ENCODE measurements at regions not wholly inside any gene's neighbourhood (a gene's known extent, or its start where the extent isn't known, plus 50 kb on each side); places are given as distances from the start of the nearest gene placed in this dataset.

DNA sequence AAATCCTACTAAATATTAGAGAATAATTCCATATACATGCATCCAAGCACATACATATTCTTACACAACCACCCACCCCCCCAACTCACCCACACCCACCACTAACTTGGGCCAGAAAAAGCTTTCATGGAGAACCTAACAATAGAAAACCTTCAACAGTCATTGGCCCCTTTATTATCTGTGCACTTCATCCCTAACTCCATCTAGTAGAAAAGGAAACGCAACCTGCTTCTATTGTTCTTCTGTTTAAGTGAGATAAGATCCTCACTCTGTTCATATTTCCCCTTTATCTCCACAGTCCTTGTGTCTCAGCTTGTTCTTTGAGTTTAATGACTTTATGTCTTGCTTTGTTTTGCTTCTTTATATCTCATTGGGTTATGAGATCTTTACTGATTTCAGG is 1740.2 kb upstream of the CELF4 start:
- Histone ChIP-seq H2BK15ac (ENCODE audit: low read depth, poor library complexity, severe bottlenecking) (no peak overlapping the region), H3K27ac (ENCODE audit: low read length, poor library complexity, severe bottlenecking) (no peak overlapping the region), H3K4me1 (ENCODE audit: control insufficient read depth, insufficient read depth, low read depth, low read length) (no peaks in the 10 kb centered on the region), H4K91ac (ENCODE audit: low read length) (no peak overlapping the region), H3K79me1 (replicated peaks; ENCODE audit: low read length, poor library complexity, severe bottlenecking) (no peaks in the 10 kb centered on the region), H3K27me3 (ENCODE audit: control insufficient read depth in 1 of 2, insufficient read depth in 1 of 2, low read length in 2 of 2) (no peaks in the 10 kb centered on the region), H2AFZ (ENCODE audit: low read depth, low read length) (no peak overlapping the region), H2AK5ac (ENCODE audit: low read length, severe bottlenecking) (no peak overlapping the region), H4K8ac (ENCODE audit: low read length) (no peak overlapping the region), H3K4me2 (ENCODE audit: low read length, poor library complexity, severe bottlenecking) (no peak overlapping the region), H3K9ac (ENCODE audit: low read length) (no peak overlapping the region), H3K23ac (ENCODE audit: low read length in 2 of 2) (no peak overlapping the region), H2BK5ac (ENCODE audit: low read depth, low read length, poor library complexity, severe bottlenecking) (no peak overlapping the region), H3K36me3 (ENCODE audit: control insufficient read depth in 1 of 2, insufficient read depth in 2 of 2, low read depth in 1 of 2, low read length in 2 of 2) (no peaks in the 10 kb centered on the region), H3K4me3 (ENCODE audit: insufficient read depth in 1 of 2, low read depth in 1 of 2, low read length in 2 of 2) (no peak overlapping the region), H3K9me3 (ENCODE audit: control insufficient read depth, low read length) (no peaks in the 10 kb centered on the region), H3K14ac (ENCODE audit: low read length in 2 of 2) (no peak overlapping the region), H2BK120ac (ENCODE audit: low read depth, low read length) (no peak overlapping the region), H3K18ac (ENCODE audit: low read depth in 1 of 2, low read length in 2 of 2) (no peak overlapping the region), H2BK12ac (ENCODE audit: low read length in 2 of 2) (no peak overlapping the region), H3K4ac (ENCODE audit: low read depth in 1 of 2, low read length in 2 of 2) (no peak overlapping the region)
- 100% methylated on average over 1 of the region's 1 CpG for WGBS
- no peak for DNase-seq

DNA sequence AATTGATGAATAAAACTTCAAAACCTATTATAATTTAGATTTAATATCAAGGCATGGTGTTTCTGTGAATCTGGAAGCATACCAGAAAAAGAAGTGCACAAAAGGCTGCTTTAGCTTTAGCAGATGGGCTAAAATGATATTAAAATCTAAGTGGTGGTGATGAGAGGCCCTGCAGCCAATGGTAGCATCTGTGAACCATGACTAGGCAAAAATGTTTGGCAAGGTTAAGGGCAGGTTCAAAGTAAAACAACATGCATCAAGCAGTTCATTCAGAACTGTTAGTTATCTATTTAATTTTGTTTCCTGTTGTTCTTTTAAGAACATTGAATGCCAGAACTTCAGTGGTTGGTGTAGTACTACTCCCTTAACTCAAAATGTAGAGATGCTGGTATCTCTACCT is 1736.9 kb upstream of the CELF4 start:
- Histone ChIP-seq H2AFZ (ENCODE audit: low read depth, low read length) (no peak overlapping the region), H3K9me3 (ENCODE audit: control insufficient read depth, low read length) (no peaks in the 10 kb centered on the region), H3K23ac (ENCODE audit: low read length in 2 of 2) (no peak overlapping the region), H3K36me3 (ENCODE audit: control insufficient read depth in 1 of 2, insufficient read depth in 2 of 2, low read depth in 1 of 2, low read length in 2 of 2) (no peaks in the 10 kb centered on the region), H3K27me3 (ENCODE audit: control insufficient read depth in 1 of 2, insufficient read depth in 1 of 2, low read length in 2 of 2) (no peaks in the 10 kb centered on the region), H2BK120ac (ENCODE audit: low read depth, low read length) (no peak overlapping the region), H3K4me3 (ENCODE audit: insufficient read depth in 1 of 2, low read depth in 1 of 2, low read length in 2 of 2) (no peak overlapping the region), H3K27ac (ENCODE audit: low read length, poor library complexity, severe bottlenecking) (no peak overlapping the region), H3K4me2 (ENCODE audit: low read length, poor library complexity, severe bottlenecking) (no peak overlapping the region), H3K14ac (ENCODE audit: low read length in 2 of 2) (no peak overlapping the region), H4K91ac (ENCODE audit: low read length) (no peak overlapping the region), H2AK5ac (ENCODE audit: low read length, severe bottlenecking) (no peak overlapping the region), H2BK15ac (ENCODE audit: low read depth, poor library complexity, severe bottlenecking) (no peak overlapping the region), H2BK5ac (ENCODE audit: low read depth, low read length, poor library complexity, severe bottlenecking) (no peak overlapping the region), H3K79me1 (replicated peaks; ENCODE audit: low read length, poor library complexity, severe bottlenecking) (no peaks in the 10 kb centered on the region), H3K4ac (ENCODE audit: low read depth in 1 of 2, low read length in 2 of 2) (no peak overlapping the region), H3K4me1 (ENCODE audit: control insufficient read depth, insufficient read depth, low read depth, low read length) (no peaks in the 10 kb centered on the region), H2BK12ac (ENCODE audit: low read length in 2 of 2) (no peak overlapping the region), H3K18ac (ENCODE audit: low read depth in 1 of 2, low read length in 2 of 2) (no peak overlapping the region), H4K8ac (ENCODE audit: low read length) (no peak overlapping the region), H3K9ac (ENCODE audit: low read length) (no peak overlapping the region)
- no peak for DNase-seq

DNA sequence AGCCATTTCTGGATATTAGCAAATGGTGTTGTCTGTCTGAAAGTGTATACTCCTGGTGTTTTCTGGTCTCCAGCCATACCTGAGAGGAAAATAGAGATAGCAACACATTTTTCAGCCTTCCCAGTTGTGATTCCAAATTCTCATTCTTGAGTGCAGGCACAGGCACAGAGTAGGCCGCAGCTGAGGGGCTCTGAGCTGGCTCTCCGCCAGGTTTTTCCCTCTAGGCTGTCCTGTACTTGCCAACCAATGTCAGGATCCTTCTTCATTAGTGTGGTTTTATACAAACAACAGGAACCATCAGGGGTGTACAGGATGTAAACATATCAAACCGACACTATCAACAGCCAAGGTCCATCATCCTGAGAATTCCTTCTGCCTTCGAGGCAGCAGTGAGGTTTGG is 1733.6 kb upstream of the CELF4 start:
- no peaks in the 10 kb centered on the region for H3K27me3 ChIP-seq (ENCODE audit: control insufficient read depth in 1 of 2, insufficient read depth in 1 of 2, low read length in 2 of 2)
- no peaks in the 10 kb centered on the region for H3K4me1 ChIP-seq (ENCODE audit: control insufficient read depth, insufficient read depth, low read depth, low read length)
- no peak overlapping the region for H4K91ac ChIP-seq (ENCODE audit: low read length)
- H3K79me1 ChIP-seq (replicated peaks; ENCODE audit: low read length, poor library complexity, severe bottlenecking): no peaks in the 10 kb centered on the region
- no peak overlapping the region for H3K27ac ChIP-seq (ENCODE audit: low read length, poor library complexity, severe bottlenecking)
- no peak overlapping the region for H3K4ac ChIP-seq (ENCODE audit: low read depth in 1 of 2, low read length in 2 of 2)
- no peak overlapping the region for H2BK15ac ChIP-seq (ENCODE audit: low read depth, poor library complexity, severe bottlenecking)
- H4K8ac ChIP-seq (ENCODE audit: low read length): no peak overlapping the region
- no peak overlapping the region for H2BK5ac ChIP-seq (ENCODE audit: low read depth, low read length, poor library complexity, severe bottlenecking)
- no peak overlapping the region for H2AK5ac ChIP-seq (ENCODE audit: low read length, severe bottlenecking)
- H2BK120ac ChIP-seq (ENCODE audit: low read depth, low read length): no peak overlapping the region
- no peak overlapping the region for H2AFZ ChIP-seq (ENCODE audit: low read depth, low read length)
- no peaks in the 10 kb centered on the region for H3K36me3 ChIP-seq (ENCODE audit: control insufficient read depth in 1 of 2, insufficient read depth in 2 of 2, low read depth in 1 of 2, low read length in 2 of 2)
- no peak overlapping the region for H3K14ac ChIP-seq (ENCODE audit: low read length in 2 of 2)
- H3K9ac ChIP-seq (ENCODE audit: low read length): no peak overlapping the region
- WGBS: 82% methylated on average over 3 of the region's 4 CpGs
- DNase-seq: no peak
- H3K18ac ChIP-seq (ENCODE audit: low read depth in 1 of 2, low read length in 2 of 2): no peak overlapping the region
- no peaks in the 10 kb centered on the region for H3K9me3 ChIP-seq (ENCODE audit: control insufficient read depth, low read length)
- no peak overlapping the region for H3K4me2 ChIP-seq (ENCODE audit: low read length, poor library complexity, severe bottlenecking)
- no peak overlapping the region for H2BK12ac ChIP-seq (ENCODE audit: low read length in 2 of 2)
- H3K23ac ChIP-seq (ENCODE audit: low read length in 2 of 2): no peak overlapping the region
- H3K4me3 ChIP-seq (ENCODE audit: insufficient read depth in 1 of 2, low read depth in 1 of 2, low read length in 2 of 2): no peak overlapping the region

DNA sequence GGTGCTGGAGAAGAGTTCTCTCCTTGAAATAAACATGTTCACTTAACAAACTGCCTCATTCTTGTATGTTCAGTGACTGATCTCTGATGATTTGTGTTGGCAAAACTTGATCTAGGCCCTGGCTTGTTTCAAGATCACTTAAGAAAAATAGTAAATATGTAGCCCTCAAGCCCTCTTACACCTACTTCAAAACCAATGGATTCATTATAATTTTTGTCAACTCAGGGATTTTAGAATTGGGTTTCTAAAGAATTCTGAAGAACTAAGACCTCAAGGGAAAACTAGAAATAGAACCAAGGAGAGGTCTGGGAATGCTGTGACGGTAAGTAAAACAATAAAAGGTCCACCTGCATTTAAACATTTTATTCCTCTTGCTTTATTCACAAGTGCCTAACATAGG is 1731.6 kb upstream of the CELF4 start:
- H3K4me2 ChIP-seq (ENCODE audit: low read length, poor library complexity, severe bottlenecking): no peak overlapping the region
- H2BK120ac ChIP-seq (ENCODE audit: low read depth, low read length): no peak overlapping the region
- H2AK5ac ChIP-seq (ENCODE audit: low read length, severe bottlenecking): no peak overlapping the region
- H3K9me3 ChIP-seq (ENCODE audit: control insufficient read depth, low read length): no peaks in the 10 kb centered on the region
- no peak overlapping the region for H4K91ac ChIP-seq (ENCODE audit: low read length)
- H3K23ac ChIP-seq (ENCODE audit: low read length in 2 of 2): no peak overlapping the region
- H3K9ac ChIP-seq (ENCODE audit: low read length): no peak overlapping the region
- H3K4me1 ChIP-seq (ENCODE audit: control insufficient read depth, insufficient read depth, low read depth, low read length): no peaks in the 10 kb centered on the region
- no peak overlapping the region for H3K18ac ChIP-seq (ENCODE audit: low read depth in 1 of 2, low read length in 2 of 2)
- DNase-seq: no peak
- no peaks in the 10 kb centered on the region for H3K79me1 ChIP-seq (replicated peaks; ENCODE audit: low read length, poor library complexity, severe bottlenecking)
- no peak overlapping the region for H4K8ac ChIP-seq (ENCODE audit: low read length)
- no peak overlapping the region for H3K27ac ChIP-seq (ENCODE audit: low read length, poor library complexity, severe bottlenecking)
- H3K4me3 ChIP-seq (ENCODE audit: insufficient read depth in 1 of 2, low read depth in 1 of 2, low read length in 2 of 2): no peak overlapping the region
- no peak overlapping the region for H2BK5ac ChIP-seq (ENCODE audit: low read depth, low read length, poor library complexity, severe bottlenecking)
- no peaks in the 10 kb centered on the region for H3K27me3 ChIP-seq (ENCODE audit: control insufficient read depth in 1 of 2, insufficient read depth in 1 of 2, low read length in 2 of 2)
- no CpG with 5 or more reads among the region's 1 CpG for WGBS
- H3K36me3 ChIP-seq (ENCODE audit: control insufficient read depth in 1 of 2, insufficient read depth in 2 of 2, low read depth in 1 of 2, low read length in 2 of 2): no peaks in the 10 kb centered on the region
- H2BK15ac ChIP-seq (ENCODE audit: low read depth, poor library complexity, severe bottlenecking): no peak overlapping the region
- H3K14ac ChIP-seq (ENCODE audit: low read length in 2 of 2): no peak overlapping the region
- H2BK12ac ChIP-seq (ENCODE audit: low read length in 2 of 2): no peak overlapping the region
- H3K4ac ChIP-seq (ENCODE audit: low read depth in 1 of 2, low read length in 2 of 2): no peak overlapping the region
- H2AFZ ChIP-seq (ENCODE audit: low read depth, low read length): no peak overlapping the region
